Thyroid gland (tissue), 4 donors: ENCODE measurements at regions not wholly inside any gene's neighbourhood (a gene's known extent, or its start where the extent isn't known, plus 50 kb on each side); places are given as distances from the start of the nearest gene placed in this dataset.

Source experiments
- POLR2A ChIP-seq, 2 donors: fragments of 450-650 bp; IDR thresholded peaks; one replicate each; pipeline ENCODE4 v1.6.1; 2017; ENCODE audit warnings: antibody characterized with exemption in 2 of 2, mild to moderate bottlenecking in 2 of 2, moderate library complexity in 1 of 2
- TF ChIP-seq, protein P1 (sequence below), 6 experiments: fragments of 200-600 bp in 3 of 6; fragments of 450-650 bp in 3 of 6; sonication (generic) in 3 of 6; IDR thresholded peaks; one replicate each; pipeline ENCODE4 v1.5.1; 2016 to 2019; ENCODE audit warnings: antibody characterized with exemption in 6 of 6, mild to moderate bottlenecking in 2 of 6, inconsistent platforms in 1 of 6, moderate library complexity in 1 of 6

DNA sequence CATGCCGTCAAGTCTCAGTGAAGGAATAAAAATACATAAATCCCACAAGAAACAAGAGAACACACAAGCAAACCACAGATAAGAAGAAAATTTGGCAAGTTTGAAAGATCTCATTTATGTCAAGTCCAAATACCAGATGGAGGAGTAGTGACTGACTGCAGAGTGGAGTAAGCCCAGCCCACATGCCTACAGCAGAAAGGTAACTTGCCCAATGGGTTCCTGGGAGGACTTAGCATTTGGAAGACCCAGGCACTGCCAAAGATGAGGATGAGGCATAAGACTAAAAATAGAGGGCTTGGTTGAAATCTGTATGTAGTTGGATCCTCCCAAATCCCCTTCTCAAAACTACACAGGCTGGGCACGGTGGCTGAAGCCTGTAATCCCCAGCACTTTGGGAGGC, 70.8 kb downstream of the ZNF648 start:
- TF ChIP-seq, protein P1, sequence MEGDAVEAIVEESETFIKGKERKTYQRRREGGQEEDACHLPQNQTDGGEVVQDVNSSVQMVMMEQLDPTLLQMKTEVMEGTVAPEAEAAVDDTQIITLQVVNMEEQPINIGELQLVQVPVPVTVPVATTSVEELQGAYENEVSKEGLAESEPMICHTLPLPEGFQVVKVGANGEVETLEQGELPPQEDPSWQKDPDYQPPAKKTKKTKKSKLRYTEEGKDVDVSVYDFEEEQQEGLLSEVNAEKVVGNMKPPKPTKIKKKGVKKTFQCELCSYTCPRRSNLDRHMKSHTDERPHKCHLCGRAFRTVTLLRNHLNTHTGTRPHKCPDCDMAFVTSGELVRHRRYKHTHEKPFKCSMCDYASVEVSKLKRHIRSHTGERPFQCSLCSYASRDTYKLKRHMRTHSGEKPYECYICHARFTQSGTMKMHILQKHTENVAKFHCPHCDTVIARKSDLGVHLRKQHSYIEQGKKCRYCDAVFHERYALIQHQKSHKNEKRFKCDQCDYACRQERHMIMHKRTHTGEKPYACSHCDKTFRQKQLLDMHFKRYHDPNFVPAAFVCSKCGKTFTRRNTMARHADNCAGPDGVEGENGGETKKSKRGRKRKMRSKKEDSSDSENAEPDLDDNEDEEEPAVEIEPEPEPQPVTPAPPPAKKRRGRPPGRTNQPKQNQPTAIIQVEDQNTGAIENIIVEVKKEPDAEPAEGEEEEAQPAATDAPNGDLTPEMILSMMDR (IDR thresholded peaks at IDR 0.05), result no peak
- no peak for TF ChIP-seq POLR2A (IDR thresholded peaks at IDR 0.05)
